Keratinocyte (primary cell): ENCODE measurements at regions not wholly inside any gene's neighbourhood (a gene's known extent, or its start where the extent isn't known, plus 50 kb on each side); places are given as distances from the start of the nearest gene placed in this dataset.

ENCODE experiments used
- DNase-seq: peaks from one replicate; pipeline ENCODE4 v3.0.0-alpha.2; 2011; ENCODE audit warnings: low read depth, missing footprints, low spot score
- FAIRE-seq: peaks from 2 replicates; lab custom pipeline; 2011; peaks lifted over from hg19 to GRCh38; lab: Jason Lieb, UNC
- H2AFZ ChIP-seq: 2 replicates; pipeline ENCODE4 v1.6.0; 2012; ENCODE audit warnings: low read length, control low read depth, inconsistent platforms; ENCODE audit not compliant: control insufficient read depth
- H3K27ac ChIP-seq: 2 replicates; pipeline ENCODE4 v1.5.1; 2011; ENCODE audit warnings: low read length; ENCODE audit not compliant: control insufficient read depth, insufficient read depth
- H3K27me3 ChIP-seq: 3 replicates; pipeline ENCODE4 v1.6.0; 2011; ENCODE audit warnings: low read length; ENCODE audit not compliant: control insufficient read depth, insufficient read depth; ENCODE audit errors: extremely low read depth
- H3K36me3 ChIP-seq, 2 experiments: 2 replicates in 1 of 2; 3 replicates in 1 of 2; pipeline ENCODE4 v1.5.1; 2011; ENCODE audit warnings: low read length in 2 of 2, mild to moderate bottlenecking in 1 of 2; ENCODE audit not compliant: control insufficient read depth in 2 of 2, insufficient read depth in 2 of 2; ENCODE audit errors: extremely low read depth in 1 of 2
- H3K4me1 ChIP-seq: 3 replicates; pipeline ENCODE4 v1.5.1; 2011; ENCODE audit warnings: low read length; ENCODE audit not compliant: control insufficient read depth, insufficient read depth; ENCODE audit errors: extremely low read depth
- H3K4me2 ChIP-seq: 3 replicates; pipeline ENCODE4 v1.6.0; 2011; ENCODE audit warnings: low read depth, low read length; ENCODE audit not compliant: control insufficient read depth, insufficient read depth; ENCODE audit errors: extremely low read depth
- H3K4me3 ChIP-seq, 3 experiments: fragments of 200-600 bp in 1 of 3; sonication (generic) in 1 of 3; 2 replicates in 2 of 3; 3 replicates in 1 of 3; pipeline ENCODE4 v1.5.1; 2011 to 2016; ENCODE audit warnings: low read length in 3 of 3, mild to moderate bottlenecking in 3 of 3, control low read depth in 2 of 3, inconsistent platforms in 1 of 3, low read depth in 1 of 3, mixed read lengths in 1 of 3, mixed run types in 1 of 3, moderate library complexity in 1 of 3; ENCODE audit not compliant: control insufficient read depth in 2 of 3, insufficient read depth in 2 of 3; ENCODE audit errors: extremely low read depth in 1 of 3
- H3K79me2 ChIP-seq: 2 replicates; pipeline ENCODE4 v1.6.0; 2012; ENCODE audit warnings: low read length; ENCODE audit not compliant: control insufficient read depth, insufficient read depth
- H3K9ac ChIP-seq: 3 replicates; pipeline ENCODE4 v1.6.0; 2011; ENCODE audit warnings: low read length; ENCODE audit not compliant: control insufficient read depth, insufficient read depth; ENCODE audit errors: extremely low read depth
- H3K9me1 ChIP-seq: 3 replicates; pipeline ENCODE4 v1.6.0; 2011; ENCODE audit warnings: low read length; ENCODE audit not compliant: control insufficient read depth, insufficient read depth; ENCODE audit errors: extremely low read depth
- H3K9me3 ChIP-seq: 2 replicates; pipeline ENCODE4 v1.5.1; 2012; ENCODE audit warnings: low read depth, low read length; ENCODE audit not compliant: control insufficient read depth
- H4K20me1 ChIP-seq: 3 replicates; pipeline ENCODE4 v1.6.0; 2011; ENCODE audit warnings: low read length; ENCODE audit not compliant: control insufficient read depth, insufficient read depth; ENCODE audit errors: extremely low read depth
- CTCF ChIP-seq, 3 experiments: IDR thresholded peaks in 1 of 3; conservative IDR thresholded peaks in 1 of 3; optimal IDR thresholded peaks in 1 of 3; 2 replicates in 2 of 3; 3 replicates in 1 of 3; pipeline versions ENCODE3 to v1.5.1; 2011; ENCODE audit warnings: low read length in 3 of 3, mild to moderate bottlenecking in 3 of 3, moderate library complexity in 2 of 3, control low read depth in 1 of 3, inconsistent platforms in 1 of 3; ENCODE audit not compliant: insufficient read depth in 2 of 3; ENCODE audit errors: extremely low read depth in 1 of 3
- EZH2 ChIP-seq: IDR thresholded peaks from one replicate; pipeline ENCODE4 v1.6.1; 2012; ENCODE audit warnings: inconsistent platforms, mild to moderate bottlenecking, low read length, moderate library complexity
- dilution Hi-C: fragments of 300-500 bp; cut with MboI; formaldehyde crosslinking; loops from one replicate; pipeline ENCODE4 v1.7.0; 2020; ENCODE audit warnings: low sequenced_read_pairs; ENCODE audit not compliant: extremely low pct_ligation_motif_present

- Histone ChIP-seq H3K4me1 (no peaks in the 10 kb centered on the region), H3K9ac (no peak overlapping the region), H2AFZ (no peak overlapping the region), H3K27me3 (no peaks in the 10 kb centered on the region), H4K20me1 (no peaks in the 10 kb centered on the region), H3K4me3 (no peak overlapping the region), H3K36me3 (no peaks in the 10 kb centered on the region), H3K79me2 (no peaks in the 10 kb centered on the region), H3K9me1 (no peaks in the 10 kb centered on the region), H3K4me2 (no peak overlapping the region), H3K27ac (no peak overlapping the region), H3K9me3 (no peaks in the 10 kb centered on the region)
- TF ChIP-seq EZH2 (no peak), CTCF (optimal IDR thresholded peaks at IDR 0.05 in 1 of 3, IDR thresholded peaks at IDR 0.05 in 1 of 3, conservative IDR thresholded peaks at IDR 0.05 in 1 of 3; ENCODE audit: extremely low read depth in 1 of 3, insufficient read depth in 2 of 3, low read length in 3 of 3) (no peak)
- dilution Hi-C loops, result no loop called here
- DNase-seq, result no peak
- FAIRE-seq, result no peak
Observed at GRCh38 chr12:20967756-20968155, 157.3 kb downstream of the SLCO1B3 start.

GRCh38 chr12:20969766-20970165, 159.3 kb downstream of the SLCO1B3 start:
- no peak overlapping the region for H3K4me2 ChIP-seq

More at GRCh38 chr12:20969766-20970165, 159.3 kb downstream of the SLCO1B3 start:
- no peaks in the 10 kb centered on the region for H4K20me1 ChIP-seq
- DNase-seq (no peak), FAIRE-seq (no peak)
- dilution Hi-C loops, result no loop called here
- no peak overlapping the region for H3K4me3 ChIP-seq
- no peaks in the 10 kb centered on the region for H3K9me3 ChIP-seq
- no peaks in the 10 kb centered on the region for H3K36me3 ChIP-seq
- H3K4me1 ChIP-seq, result no peaks in the 10 kb centered on the region
- no peaks in the 10 kb centered on the region for H3K27me3 ChIP-seq
- no peaks in the 10 kb centered on the region for H3K79me2 ChIP-seq
- H3K9ac ChIP-seq, result no peak overlapping the region
- H3K9me1 ChIP-seq, result no peaks in the 10 kb centered on the region
- H3K27ac ChIP-seq, result no peak overlapping the region
- no peak overlapping the region for H2AFZ ChIP-seq
- no peak for TF ChIP-seq EZH2
- no peak for TF ChIP-seq CTCF (optimal IDR thresholded peaks at IDR 0.05 in 1 of 3, IDR thresholded peaks at IDR 0.05 in 1 of 3, conservative IDR thresholded peaks at IDR 0.05 in 1 of 3; ENCODE audit: extremely low read depth in 1 of 3, insufficient read depth in 2 of 3, low read length in 3 of 3)
